ENCODE measurements at regions not wholly inside any gene's neighbourhood (a gene's known extent, or its start where the extent isn't known, plus 50 kb on each side); places are given as distances from the start of the nearest gene placed in this dataset.

DNA sequence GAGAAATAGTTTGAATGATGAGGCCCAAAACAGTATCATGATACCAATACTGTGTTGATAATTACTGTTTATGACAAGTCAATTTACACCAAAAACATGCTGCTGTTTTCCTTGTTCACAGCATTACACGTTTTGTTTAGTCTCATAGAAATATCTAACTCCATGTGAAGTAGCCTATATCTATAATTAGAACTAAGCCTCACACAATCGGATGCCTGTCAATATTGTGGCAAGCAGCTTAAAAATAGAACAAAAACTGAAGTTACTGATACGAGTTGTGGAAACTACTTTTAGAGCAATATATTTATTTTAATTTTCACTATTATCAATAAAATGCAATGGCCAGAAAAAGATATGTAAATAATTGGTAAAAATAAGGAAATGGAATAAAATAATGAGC lies 470.8 kb downstream of the ZEB2 start:
- TF ChIP-seq, protein P1, sequence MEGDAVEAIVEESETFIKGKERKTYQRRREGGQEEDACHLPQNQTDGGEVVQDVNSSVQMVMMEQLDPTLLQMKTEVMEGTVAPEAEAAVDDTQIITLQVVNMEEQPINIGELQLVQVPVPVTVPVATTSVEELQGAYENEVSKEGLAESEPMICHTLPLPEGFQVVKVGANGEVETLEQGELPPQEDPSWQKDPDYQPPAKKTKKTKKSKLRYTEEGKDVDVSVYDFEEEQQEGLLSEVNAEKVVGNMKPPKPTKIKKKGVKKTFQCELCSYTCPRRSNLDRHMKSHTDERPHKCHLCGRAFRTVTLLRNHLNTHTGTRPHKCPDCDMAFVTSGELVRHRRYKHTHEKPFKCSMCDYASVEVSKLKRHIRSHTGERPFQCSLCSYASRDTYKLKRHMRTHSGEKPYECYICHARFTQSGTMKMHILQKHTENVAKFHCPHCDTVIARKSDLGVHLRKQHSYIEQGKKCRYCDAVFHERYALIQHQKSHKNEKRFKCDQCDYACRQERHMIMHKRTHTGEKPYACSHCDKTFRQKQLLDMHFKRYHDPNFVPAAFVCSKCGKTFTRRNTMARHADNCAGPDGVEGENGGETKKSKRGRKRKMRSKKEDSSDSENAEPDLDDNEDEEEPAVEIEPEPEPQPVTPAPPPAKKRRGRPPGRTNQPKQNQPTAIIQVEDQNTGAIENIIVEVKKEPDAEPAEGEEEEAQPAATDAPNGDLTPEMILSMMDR (conservative IDR thresholded peaks at IDR 0.05; ENCODE audit: low read depth, low read length): no peak
- TF ChIP-seq EZH2phosphoT487 (IDR thresholded peaks at IDR 0.05; ENCODE audit: borderline replicate concordance, low read length): no peak

All from PC-3 (cell line).